NCI-H526 treated with DMSO at 0.1 percent for 48 hours (cell line): ENCODE measurements at regions not wholly inside any gene's neighbourhood (a gene's known extent, or its start where the extent isn't known, plus 50 kb on each side); places are given as distances from the start of the nearest gene placed in this dataset.
A peak's percentile ranks its signal among the peaks of the same experiment; 100 is the strongest.

Experiments
- DNase-seq: peaks from one replicate; lab custom pipeline; 2025; lab: John Stamatoyannopoulos, UW

DNA sequence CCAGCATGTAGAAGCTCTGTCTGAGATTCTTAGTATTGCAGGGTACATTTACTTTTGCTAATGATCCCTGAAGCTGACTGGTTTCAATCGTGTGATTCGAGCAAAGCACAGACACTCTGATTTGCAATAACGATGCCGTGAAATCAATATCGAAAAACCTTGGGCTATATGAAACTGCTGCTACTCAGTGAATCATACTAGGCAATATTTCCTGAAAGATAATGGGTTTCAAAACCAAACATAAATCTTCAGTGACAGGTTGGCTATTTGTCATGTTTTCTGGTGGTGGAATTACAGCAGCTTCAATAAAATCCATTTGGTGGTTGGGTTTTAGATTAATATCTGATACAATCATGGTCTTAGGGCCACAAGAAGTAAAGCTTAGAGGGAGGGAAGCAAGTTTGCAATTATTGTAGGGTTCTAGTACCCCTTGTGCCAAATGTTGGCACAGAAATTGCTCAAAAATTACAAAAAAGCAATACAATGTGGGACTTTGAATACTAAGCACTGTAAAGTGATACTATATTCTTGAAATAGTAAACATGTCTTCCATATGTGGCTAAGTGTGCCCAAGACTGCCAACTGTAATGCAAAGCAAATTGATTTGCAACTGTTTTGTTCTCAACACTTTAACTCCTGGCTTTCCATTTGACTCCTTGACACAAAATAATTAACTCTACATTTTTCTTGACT lies 112.4 kb upstream of the JAZF1 start:
- no peak for DNase-seq

DNA sequence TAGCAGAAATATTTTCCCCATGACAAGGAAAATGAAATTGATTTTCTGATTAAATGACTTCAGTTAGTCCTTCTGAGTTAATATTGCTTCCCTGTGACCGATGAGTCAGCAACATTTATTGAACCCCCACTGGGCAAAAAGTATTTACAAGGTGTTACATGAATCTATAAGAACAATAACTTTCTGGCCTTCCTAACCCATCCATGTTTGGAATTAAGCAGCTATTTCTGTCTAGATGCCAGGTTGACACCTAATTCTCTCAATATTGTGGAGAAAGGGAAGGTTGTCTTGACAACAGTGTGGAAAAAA lies 112.9 kb upstream of the JAZF1 start:
- DNase-seq: no peak

DNA sequence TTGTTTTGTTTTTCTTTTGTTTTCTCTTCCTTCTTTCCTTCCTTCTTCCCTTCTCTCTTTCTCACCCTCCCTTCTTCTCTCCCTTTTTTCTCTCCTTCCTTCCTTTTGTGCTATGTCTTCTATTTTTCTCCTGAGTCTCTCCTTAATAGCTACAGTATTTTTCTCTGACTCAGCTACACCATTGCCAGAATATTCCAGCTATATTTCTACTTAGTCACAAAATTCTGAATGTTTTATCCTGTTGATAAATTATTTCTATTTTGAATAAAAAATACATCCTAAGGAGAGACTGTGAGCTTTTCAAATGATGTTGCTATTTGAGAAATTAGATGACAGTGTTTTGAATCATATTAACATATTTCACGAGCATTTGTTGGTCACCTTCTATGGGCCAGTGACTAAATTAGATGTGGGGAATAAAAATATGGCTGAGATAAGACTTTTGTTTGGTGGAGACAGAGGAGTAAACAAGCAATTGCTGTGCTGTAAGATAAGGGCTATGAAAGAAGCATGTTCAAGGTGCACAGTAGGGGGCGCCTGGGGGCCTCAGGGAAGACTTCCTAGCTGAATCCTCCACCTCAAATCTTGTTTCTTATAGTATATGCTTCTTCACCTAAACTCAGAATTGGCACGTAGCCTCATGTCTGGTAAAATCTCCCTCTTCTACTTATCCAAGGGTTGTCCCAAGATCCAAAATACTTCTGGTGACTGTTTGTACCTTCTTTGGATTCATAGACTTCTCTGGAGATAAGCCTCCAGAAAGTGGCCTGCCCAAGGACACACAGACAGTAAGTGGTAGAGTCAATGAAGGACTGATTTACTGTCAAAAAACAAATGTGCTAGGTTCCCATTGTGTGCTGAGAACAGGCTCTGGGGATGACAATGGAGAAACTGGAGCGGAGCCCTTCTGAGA lies 115.5 kb upstream of the CREB5 start:
- no peak for DNase-seq

DNA sequence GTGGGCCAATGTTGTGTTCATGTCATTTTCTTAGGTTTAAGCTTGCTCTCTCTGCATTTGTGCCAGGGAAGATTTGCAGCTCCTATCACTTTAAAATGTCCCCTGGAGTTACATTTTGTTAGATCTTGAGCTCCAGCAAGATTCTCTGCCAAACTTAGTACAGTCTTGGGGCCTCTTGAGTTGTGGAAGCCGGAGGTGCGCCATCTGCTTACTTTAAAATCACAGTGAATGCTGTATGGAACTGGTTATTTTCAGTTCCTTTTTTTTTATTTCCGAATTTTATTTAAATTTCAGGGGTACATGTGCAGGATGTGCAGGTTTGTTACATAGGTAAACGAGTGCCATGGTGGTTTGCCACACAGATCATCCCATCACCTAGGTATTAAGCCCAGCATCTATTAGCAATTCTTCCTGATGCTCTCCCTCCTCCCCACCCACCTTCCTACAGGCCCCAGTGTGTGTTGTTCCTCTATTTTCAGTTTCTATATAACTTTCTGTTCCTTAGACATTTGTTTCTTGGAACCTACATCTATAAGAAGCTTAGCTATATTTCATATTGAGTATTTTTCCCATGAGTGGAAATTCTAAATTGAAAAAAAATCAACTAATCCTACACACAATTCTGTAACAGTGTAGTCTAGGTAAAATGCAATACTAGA lies 114.4 kb upstream of the CREB5 start:
- DNase-seq: no peak

DNA sequence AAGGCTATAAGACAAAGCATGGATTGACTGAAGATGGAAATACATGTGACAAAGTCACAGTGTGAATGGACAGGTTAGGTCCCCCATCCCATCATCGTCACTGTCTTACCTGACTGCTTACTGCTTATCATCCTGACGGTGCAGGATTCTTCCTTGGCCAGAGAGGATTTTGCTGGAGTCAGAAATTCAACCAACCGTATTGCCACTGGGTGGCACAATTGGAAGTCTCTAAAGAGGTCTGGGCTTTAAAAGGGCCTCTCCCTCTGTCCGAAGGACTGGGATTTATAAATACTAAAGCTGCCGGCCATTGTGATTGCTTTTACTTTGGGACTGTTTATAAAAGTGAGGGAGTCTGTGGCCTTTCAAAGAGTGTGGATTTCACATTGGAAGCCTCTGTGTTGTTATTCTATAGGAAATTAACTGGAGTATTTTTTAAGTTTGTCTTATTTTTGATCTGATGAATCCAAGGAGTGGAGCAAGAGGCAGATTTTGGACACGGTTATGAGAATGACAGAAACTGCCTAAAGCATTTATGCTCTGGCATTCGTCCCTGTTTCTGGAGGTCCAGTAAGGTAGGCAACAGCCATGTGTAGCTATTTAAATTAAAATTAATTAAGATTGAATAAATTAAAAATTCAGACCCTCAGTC lies 113.3 kb upstream of the CREB5 start:
- DNase-seq: peak; percentile 43

DNA sequence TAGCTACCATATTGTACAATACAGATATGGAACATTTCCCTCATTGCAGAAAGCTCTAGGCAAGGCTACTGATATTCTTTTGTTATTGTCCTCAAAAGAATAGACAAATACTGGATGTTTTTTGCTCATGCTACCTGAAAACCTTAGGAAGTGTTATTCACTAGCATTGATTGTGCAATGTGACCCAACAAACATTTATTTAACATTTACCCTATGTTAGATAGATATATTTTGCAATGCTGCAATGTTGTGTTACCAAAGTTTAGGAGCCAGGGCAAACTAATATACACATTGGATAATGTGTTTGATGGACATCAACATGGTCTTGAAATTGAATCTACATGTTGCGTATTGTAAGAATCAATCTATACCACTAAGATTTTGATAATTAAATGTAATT lies 112.8 kb upstream of the CREB5 start:
- DNase-seq: no peak

DNA sequence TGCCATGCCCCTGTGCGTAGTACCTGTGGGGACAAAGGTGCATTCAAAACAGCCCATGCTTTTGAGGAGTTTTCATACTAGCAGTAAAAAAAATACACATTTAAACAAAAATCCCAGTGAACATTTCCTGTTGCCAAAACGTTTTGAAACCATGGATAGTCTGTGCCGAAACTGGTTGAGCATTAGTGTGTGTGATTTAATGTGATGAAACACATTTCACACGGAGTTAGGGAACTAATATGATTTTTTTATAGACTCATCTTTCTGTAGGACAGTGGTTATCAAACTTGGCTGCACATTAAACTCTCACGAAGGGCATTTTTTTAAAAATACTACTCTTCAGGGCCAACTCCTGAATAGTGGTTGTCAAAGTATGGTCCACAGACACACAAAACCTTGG lies 111.8 kb upstream of the CREB5 start:
- no peak for DNase-seq

DNA sequence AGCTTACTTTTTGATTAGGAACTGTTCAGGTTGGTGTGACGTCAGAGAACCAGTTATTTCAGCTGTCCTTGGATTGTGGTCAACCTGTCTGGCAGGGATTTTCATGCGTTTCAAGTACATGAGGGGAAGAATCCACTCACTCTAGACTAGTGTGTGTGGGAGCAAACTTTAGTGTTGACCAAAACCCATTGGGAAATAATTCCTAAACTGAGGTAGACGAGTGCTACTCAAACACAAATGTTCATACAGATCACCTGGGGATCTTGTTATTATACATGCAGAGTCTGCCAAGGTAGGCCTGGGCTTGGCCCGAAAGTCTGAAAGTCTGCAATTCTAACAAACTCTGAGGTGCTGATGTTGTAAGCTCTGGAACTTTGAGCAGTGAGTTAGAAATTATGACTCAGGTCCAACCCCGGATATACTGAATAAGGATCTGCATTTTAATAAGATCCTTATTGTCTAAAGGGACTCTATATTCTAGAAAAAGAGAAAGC lies 111.1 kb upstream of the CREB5 start:
- DNase-seq: no peak

DNA sequence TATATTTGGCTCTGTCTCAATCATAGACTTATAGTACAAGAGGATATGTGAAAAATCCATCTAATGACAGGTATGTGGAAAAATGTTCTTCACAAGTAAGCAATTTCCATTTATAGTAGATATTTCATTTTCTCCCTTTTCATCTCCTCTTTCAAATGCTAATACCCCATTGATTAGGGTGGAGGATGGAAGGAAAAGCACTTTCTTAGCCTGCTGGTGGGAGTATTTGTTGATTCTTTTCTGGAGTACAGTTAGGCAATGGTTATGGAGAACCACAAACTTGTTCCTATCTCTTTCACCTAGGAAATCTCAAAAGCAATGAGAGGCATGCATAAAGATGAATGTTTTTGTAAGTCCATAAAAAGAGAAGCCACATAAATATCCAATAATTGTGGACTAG lies 108.0 kb upstream of the CREB5 start:
- no peak for DNase-seq

DNA sequence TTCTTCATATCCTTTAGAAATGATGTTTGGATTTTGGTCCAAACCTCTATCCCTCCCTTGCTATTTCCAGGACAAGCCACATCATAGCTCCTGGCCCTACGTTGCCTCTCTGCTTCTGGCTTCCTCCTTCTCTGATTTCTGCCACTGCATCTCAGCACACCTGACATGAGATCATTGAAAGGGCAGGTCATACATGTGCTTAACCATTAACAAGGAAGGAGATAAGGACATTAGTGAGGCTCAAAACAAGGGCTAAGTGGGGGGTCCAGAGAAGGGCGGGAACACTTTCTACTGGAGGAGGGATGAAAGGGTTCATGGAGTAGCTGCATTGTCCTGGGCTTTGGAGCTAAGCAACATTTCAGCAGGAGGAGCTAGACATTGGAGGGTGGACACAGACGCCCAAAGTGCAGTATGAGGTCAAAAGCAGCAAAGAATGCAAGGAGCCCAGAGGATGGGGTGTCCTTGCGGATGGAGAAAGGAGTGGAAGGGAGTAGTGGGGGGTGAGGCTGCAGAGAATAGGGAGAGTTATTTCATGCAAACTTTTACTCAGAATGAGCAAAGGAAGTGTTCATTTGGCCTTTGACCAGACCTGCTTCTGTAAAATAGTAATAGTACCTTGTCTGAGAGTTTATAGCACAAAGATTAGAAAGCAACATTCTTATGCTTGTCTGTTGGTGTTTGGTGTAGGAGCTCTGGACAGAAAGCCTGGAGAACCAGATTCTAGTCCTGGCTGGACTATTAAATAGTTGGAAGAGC lies 102.4 kb upstream of the CREB5 start:
- no peak for DNase-seq

DNA sequence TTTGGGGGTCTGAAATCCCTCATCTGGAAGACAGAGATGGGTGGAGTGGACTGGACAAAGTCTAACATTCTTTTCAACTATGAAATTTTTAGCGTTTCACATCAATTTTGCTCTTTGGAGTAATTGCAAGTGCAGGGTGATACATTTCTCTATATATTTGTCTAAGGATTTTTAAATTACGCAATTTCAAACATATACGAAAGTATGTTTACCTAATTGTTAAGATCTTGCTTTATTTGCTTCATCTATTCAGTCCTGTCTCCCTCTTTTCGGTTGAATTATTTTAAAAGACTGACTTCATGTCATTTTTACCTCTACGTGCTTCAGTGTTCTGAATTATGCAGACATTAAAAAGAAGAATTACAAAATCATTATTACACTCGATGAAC lies 101.9 kb upstream of the CREB5 start:
- no peak for DNase-seq

DNA sequence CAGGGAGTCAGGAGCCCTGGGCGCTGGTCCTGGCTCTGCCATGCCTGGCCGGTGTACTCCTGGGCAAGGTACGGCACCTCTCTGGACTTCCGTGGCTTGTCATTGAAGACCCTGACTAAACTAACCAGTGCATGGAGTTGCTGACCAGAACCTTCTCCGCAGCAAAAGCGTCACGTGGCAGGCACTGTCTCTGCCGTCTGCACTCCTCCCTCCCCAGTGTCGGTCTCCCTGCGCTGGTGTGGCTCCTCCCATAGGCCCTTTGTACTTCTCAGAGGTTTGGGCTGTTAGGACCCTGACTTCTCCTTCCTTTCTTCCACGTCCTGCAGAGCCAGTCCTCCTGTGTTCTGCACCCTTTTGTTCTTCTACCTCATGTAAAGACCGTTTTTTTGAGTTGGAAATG lies 100.6 kb upstream of the CREB5 start:
- no peak for DNase-seq

DNA sequence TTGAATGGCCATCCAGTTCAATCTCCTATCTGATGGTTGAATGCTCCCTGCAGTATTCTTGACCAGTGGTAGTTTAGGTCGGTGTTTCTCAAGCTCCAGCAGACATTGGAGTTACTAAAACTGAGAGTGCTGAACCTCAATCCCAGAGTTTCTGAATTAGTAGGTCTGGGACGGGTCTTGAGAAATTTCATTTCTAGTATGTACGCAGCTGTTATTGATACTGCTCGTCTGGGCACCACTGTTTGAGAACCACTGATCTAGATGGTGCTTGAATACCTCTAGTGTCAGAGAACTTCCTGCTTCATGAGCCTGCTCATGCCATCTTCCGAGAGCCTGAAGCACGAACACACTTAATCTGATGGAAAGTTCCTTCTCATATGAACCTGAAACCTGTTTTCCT lies 99.4 kb upstream of the CREB5 start:
- no peak for DNase-seq

DNA sequence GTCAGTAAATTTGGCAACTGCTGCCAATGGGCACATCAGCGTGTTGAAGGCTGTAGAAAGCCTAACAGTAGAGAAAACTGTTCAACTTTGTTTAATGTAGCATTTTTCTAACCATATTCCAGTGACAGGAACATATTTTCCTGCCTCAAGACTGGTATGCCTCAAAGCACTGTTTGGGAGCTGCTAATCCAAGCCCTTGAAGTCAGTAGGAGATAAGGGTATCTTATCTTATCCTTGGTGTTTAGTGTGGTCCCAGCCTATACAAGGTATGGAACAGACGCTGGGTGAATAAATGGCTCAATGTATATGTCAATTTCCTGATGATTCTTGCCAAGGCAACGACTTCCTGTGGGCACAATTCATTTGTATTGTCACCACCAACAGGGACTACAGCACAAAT lies 97.5 kb upstream of the CREB5 start:
- DNase-seq: no peak

DNA sequence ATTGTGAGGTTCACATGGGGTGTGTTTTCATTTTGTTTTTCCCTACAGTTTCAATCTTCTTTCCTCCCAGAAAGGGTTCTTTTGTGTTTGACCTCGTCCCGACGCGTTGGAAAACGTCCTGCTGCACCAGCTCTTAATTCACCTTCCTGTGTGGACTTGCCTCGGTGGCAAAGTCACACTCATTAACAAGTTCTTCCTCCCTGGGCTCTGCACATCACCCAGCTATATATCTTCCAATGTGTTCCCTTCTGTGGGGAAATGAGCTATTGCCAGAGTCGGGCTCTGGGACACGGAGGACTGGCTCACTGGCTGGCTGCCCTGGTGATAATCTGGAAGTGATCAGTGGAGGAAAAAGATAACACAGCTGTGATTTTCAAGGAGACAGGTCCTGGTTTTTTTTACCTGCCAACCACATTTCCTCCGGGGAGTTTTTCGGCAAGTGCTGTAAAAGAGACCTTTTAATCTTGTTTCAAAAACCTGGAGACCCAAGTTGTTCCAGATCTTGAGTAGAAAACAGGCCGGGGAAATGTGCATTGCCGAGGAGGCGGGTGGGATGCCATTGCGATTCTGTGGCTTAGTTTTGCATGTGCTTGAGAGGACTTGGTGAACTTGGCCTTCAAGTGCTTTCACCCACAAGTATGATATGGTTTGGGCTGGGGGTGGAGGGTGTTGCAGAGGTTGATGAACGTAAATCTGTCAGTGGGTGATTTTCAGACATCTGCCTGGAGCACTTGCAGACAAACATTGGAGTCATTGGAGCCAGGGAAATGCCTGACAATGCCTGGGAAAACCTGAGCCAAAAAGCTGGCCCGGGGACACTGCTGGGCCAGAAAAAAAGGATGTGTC lies 96.5 kb upstream of the CREB5 start:
- DNase-seq: no peak

DNA sequence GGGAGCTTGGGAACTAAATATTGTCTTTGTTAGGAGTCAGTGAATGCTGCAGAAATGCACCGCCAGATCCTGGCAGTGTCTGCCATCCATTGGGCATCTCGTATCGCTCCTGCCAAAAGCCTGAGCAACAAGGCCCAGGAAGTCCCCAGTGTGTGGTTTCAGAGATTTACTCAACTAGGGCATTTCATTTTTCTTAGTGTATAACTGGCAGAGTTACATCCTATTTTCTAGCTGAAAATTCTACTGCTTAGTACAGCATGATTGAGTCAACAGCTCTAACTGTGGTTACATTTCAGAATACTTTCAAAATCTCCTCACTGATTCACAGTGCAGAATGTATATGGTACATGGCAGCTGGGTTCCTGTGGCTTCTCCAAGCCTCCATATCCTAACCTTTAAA lies 95.8 kb upstream of the CREB5 start:
- DNase-seq: no peak

DNA sequence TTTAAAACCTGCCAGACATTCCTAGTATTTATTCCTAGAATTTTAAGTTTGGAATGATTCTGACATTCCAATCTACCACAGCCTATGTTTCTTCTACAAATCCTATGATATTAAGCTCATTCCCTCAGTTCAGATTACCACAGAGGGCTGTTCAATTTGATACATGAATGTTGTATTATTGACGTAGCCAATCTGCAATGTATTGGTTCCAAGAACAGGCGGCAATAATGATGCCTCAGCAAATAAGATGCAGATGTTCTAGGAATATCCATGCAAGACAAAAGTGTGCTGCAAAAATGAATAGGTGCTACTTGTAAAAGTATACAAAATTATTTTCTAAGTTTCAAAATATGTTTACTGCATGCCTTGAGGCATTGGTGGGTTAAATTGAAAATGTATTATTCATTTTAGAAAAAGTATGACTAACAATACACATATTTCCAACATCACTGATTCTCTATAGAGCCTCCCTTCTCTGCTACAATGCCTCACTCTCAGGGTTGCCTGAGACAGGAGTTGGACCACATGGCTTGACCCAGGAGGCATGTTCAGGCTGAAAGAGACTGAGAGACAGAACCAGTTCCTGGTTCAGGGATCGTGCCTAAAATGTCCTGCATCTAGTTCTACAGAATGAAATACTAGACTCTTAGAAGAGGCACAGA lies 94.1 kb upstream of the CREB5 start:
- no peak for DNase-seq

DNA sequence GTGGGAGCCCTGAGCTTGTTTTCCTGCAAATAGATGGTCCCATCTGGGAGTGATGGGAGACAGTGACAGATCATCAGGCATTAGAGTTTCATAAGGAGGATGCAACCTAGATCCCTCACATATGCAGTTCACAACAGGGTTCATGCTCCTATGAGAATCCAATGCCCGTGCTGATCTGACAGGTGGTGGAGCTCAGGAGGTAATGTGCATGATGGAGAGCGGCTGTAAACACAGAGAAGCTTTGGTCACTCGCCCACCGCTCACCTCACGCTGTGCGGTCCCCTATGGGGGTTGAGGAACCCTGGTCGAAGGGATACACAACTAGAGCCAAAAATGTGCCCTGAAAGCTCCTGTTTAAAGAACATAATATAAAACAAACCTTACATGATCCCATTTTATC lies 88.5 kb upstream of the CREB5 start:
- no peak for DNase-seq

DNA sequence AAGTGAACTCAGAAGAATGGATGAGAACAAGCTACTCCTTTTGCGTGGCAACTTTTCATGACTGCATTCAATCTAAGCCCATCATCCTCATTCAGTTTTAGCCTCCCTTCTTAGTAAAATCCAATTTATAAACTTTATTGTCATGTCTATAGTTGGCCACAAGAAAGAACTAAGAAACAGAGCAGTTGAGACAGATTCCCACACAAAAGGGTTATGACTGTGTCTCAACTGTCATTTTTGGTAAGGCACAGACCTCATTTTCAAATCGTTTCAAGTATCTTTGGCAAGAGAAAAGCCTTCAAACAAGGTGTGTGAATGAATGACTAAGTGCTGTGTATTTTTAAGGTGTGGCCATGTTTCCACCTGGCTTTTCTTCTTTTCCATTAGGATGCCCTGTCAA lies 84.2 kb upstream of the CREB5 start:
- DNase-seq: no peak
